Gastroesophageal sphincter (tissue), 3 donors: ENCODE measurements at regions not wholly inside any gene's neighbourhood (a gene's known extent, or its start where the extent isn't known, plus 50 kb on each side); places are given as distances from the start of the nearest gene placed in this dataset.
"Not testable (repeated sequence)": the region's sequence is repeated elsewhere in the genome, so short reads cannot be mapped to it uniquely, and the experiment has no call there.

Experiments used
- EP300 ChIP-seq: sonication (generic); formaldehyde crosslinking; IDR thresholded peaks from one replicate; pipeline ENCODE4 v1.6.1; 2017; ENCODE audit warnings: antibody characterized with exemption, mild to moderate bottlenecking
- POLR2A ChIP-seq, 2 donors: fragments of 450-650 bp; IDR thresholded peaks; one replicate each; pipeline ENCODE4 v1.6.1; 2017; ENCODE audit warnings: antibody characterized with exemption in 2 of 2, mild to moderate bottlenecking in 2 of 2, moderate library complexity in 1 of 2
- POLR2AphosphoS5 ChIP-seq: sonication (generic); formaldehyde crosslinking; IDR thresholded peaks from one replicate; pipeline ENCODE4 v1.6.1; 2017; ENCODE audit warnings: antibody characterized with exemption
- TF ChIP-seq, protein P1 (sequence below), 4 experiments: fragments of 200-600 bp in 2 of 4; fragments of 450-650 bp in 2 of 4; sonication (generic) in 1 of 4; IDR thresholded peaks; one replicate each; pipeline ENCODE4 v1.5.1; 2017 to 2019; ENCODE audit warnings: antibody characterized with exemption in 4 of 4, mild to moderate bottlenecking in 2 of 4, moderate library complexity in 2 of 4

DNA sequence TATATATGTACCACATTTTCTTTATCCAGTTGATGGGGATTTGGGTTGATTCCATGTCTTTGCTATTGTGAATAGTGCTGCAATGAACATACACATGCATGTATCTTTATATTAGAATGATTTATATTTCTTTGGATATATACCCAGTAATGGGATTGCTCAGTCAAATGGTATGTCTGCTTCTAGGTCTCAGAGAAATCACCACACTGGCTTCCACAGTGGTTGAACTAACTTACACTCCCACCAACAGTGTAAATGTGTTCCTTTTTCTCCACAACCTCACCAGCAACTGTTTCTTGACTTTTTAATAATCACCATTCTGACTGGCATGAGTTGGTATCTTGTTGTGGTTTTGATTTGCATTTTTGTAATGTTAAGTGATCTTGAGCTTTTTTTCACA lies 452.2 kb upstream of the FLRT2 start:
- TF ChIP-seq, protein P1, sequence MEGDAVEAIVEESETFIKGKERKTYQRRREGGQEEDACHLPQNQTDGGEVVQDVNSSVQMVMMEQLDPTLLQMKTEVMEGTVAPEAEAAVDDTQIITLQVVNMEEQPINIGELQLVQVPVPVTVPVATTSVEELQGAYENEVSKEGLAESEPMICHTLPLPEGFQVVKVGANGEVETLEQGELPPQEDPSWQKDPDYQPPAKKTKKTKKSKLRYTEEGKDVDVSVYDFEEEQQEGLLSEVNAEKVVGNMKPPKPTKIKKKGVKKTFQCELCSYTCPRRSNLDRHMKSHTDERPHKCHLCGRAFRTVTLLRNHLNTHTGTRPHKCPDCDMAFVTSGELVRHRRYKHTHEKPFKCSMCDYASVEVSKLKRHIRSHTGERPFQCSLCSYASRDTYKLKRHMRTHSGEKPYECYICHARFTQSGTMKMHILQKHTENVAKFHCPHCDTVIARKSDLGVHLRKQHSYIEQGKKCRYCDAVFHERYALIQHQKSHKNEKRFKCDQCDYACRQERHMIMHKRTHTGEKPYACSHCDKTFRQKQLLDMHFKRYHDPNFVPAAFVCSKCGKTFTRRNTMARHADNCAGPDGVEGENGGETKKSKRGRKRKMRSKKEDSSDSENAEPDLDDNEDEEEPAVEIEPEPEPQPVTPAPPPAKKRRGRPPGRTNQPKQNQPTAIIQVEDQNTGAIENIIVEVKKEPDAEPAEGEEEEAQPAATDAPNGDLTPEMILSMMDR (IDR thresholded peaks at IDR 0.05), result not testable (repeated sequence)
- TF ChIP-seq EP300; POLR2A (IDR thresholded peaks at IDR 0.05); POLR2AphosphoS5: not testable (repeated sequence)
